NCI-H82 treated with DMSO at 0.1 percent for 48 hours (cell line): ENCODE measurements at regions not wholly inside any gene's neighbourhood (a gene's known extent, or its start where the extent isn't known, plus 50 kb on each side); places are given as distances from the start of the nearest gene placed in this dataset.
A peak's percentile ranks its signal among the peaks of the same experiment; 100 is the strongest.

Source experiments
- DNase-seq: peaks from one replicate; lab custom pipeline; 2025; ENCODE audit not compliant: unreplicated experiment; lab: John Stamatoyannopoulos, UW

- no peak for DNase-seq
Observed at GRCh38 chr2:58907644-58908043, 666.5 kb upstream of the FANCL start.

- DNase-seq, result peak; percentile 14
Observed at GRCh38 chr2:58906081-58906645, 665.0 kb upstream of the FANCL start.

- DNase-seq, result no peak
Observed at GRCh38 chr2:58904095-58904494, 663.0 kb upstream of the FANCL start.

- DNase-seq, result no peak
Observed at GRCh38 chr2:58903427-58903826, 662.3 kb upstream of the FANCL start.

GRCh38 chr2:58900246-58901027, 659.3 kb upstream of the FANCL start:
- DNase-seq, result no peak

GRCh38 chr2:58899692-58900091, 658.6 kb upstream of the FANCL start:
- no peak for DNase-seq

- no peak for DNase-seq
Observed at GRCh38 chr2:58896638-58897037, 655.5 kb upstream of the FANCL start.

- DNase-seq, result no peak
Observed at GRCh38 chr2:58895857-58896256, 654.7 kb upstream of the FANCL start.

- DNase-seq, result no peak
Observed at GRCh38 chr2:58893656-58894351, 652.7 kb upstream of the FANCL start.

- DNase-seq, result no peak
Observed at GRCh38 chr2:58891828-58892377, 650.8 kb upstream of the FANCL start.

- DNase-seq, result no peak
Observed at GRCh38 chr2:58890865-58891525, 649.9 kb upstream of the FANCL start.

- no peak for DNase-seq
Observed at GRCh38 chr2:58886009-58886408, 644.9 kb upstream of the FANCL start.

GRCh38 chr2:58879834-58880233, 638.7 kb upstream of the FANCL start:
- DNase-seq, result no peak

GRCh38 chr2:58878778-58879177, 637.7 kb upstream of the FANCL start:
- no peak for DNase-seq

GRCh38 chr2:58876126-58876525, 635.0 kb upstream of the FANCL start:
- no peak for DNase-seq

- DNase-seq, result no peak
Observed at GRCh38 chr2:58875436-58875835, 634.3 kb upstream of the FANCL start.

GRCh38 chr2:58871469-58872142, 630.5 kb upstream of the FANCL start:
- DNase-seq, result no peak

GRCh38 chr2:58870704-58871103, 629.6 kb upstream of the FANCL start:
- no peak for DNase-seq

GRCh38 chr2:58866946-58867345, 625.8 kb upstream of the FANCL start:
- DNase-seq, result no peak

- no peak for DNase-seq
Observed at GRCh38 chr2:58866527-58866926, 625.4 kb upstream of the FANCL start.

- DNase-seq, result no peak
Observed at GRCh38 chr2:58866040-58866439, 624.9 kb upstream of the FANCL start.
